ENCODE measurements at regions not wholly inside any gene's neighbourhood (a gene's known extent, or its start where the extent isn't known, plus 50 kb on each side); places are given as distances from the start of the nearest gene placed in this dataset.

DNA sequence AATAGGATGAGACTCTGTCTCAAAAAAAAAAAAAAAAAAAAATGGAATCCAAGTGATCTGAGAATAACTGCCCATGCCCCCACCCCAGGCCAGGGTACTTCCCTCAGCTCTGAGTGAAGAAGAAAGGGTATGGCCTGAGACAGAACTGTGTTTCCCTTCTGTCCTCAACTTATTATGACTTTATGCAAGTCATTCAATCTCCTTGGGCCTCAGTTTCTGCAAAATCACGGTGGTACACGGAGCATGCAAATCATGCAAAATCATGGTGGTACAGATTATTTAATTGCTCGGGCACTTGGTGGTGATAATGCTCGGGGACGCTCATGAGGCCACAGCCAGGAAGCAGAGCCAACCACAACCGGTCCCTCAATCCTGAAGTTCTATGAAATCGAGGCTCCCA, 56.5 kb upstream of the TBX3 start:
- DNase-seq (ENCODE audit: low spot score), result no peak

DNA sequence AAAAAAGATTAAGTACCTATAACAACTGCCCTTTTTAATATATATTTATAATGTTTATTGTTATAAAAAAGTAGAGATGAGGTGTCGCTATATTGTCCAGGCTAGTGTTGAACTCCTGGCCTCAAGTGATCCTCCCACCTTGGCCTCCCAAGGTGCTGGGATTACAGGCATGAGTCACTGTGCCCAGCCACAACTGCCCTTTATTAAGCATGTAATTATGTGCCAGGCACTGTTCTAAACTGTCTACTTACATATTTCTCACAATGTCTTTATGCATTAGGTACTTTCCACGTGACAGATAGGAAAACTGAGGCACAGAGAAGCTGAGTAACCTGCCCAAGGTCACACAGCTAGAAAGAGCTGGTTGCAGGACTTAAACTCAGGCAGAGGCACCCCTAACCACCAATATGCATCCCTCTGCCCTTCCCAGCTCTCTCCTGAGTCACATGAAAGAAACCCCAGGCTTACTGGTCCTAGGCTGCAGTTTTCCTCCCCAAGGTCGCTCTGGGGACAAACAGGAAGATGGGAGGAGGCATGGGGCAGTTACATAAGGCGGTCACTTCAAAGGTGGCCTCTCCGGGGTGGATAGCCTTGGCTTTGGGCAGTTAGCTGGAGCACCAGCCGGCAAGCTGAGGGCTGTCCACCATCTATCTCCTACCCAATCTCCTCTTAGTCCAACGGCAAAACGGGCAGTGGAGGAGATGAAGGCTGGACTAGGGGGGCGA, 54.6 kb upstream of the TBX3 start:
- no peak for DNase-seq (ENCODE audit: low spot score)

DNA sequence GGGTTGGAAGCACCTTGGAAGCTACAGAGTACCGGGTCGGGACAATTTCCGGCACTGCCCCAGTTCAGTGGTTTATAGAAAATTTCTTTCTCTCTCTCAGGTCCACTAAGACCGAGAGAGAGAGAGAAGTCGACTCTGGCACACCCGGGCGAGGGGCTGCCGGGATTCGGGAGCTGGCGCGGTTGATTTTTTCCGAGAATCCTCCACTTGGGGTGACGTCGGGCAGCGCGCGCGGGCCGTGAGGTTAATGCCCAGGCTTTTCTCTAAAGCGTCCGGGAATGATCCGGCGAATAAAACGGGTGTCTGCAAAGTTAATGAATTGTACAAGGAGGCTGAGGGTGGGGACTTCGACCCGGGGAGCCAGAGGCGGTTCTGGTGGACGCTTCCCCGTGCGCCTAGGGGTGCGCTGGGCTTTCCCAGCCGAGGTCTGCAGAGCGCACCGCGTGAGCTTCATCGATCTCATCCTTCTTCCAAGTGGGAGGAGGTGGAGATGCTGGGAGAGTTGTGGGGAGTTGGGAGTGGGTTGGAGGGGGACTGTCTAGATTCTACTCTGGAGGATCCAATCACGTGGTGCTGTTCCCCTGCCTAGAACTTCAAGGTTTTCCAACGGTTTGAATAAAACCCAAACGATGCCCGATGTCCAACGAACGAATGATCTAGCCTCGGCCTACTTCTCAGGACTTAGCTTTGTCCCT, 51.9 kb upstream of the TBX3 start:
- DNase-seq (ENCODE audit: low spot score), result peak; percentile 45

DNA sequence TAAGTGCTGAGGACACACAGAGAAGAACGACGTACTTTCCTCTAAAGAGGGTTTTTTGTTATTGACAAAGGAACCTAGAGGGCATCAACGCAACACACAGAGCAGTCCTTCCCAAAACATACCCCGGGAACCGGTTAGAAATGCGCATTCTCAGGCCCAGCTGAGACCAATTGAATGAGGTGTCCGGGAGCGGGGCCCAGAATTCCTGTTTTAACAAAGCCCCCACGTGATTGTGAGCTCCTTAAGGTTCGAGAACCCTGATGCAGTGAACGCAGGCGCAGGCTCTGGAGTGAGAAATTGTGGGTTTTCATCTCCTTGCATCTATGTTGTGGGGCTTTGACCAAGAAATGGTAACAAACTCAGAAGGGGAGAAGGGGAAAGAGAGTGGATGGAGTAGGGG, 51.0 kb upstream of the TBX3 start:
- DNase-seq (ENCODE audit: low spot score), result peak; percentile 49

DNA sequence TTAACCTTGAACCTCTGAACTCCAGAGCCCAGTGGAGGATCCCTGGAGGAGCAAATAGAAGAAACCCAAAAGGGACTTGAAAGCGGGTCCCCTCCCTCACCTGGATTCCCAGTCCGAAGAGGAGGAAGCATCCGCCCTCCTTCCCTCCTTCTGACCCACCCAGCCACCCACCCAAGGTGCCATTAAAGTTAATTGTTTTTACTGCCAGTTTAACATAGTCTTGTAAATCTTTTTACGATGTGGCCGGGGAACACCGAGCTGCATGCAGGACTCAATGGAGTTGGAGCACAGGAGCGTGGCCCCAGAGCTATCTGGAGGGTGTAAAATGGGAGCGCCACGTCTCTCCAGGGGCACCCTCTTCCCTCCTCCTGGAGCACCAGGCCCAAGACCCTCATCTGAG, 49.9 kb upstream of the TBX3 start:
- DNase-seq (ENCODE audit: low spot score), result no peak

All from iPS-NIHi11 (cell line).